ENCODE measurements at regions not wholly inside any gene's neighbourhood (a gene's known extent, or its start where the extent isn't known, plus 50 kb on each side); places are given as distances from the start of the nearest gene placed in this dataset.

GRCh38 chr9:107557236-107557990 is 67.8 kb upstream of the KLF4 start:
- Histone ChIP-seq H3K27me3 (ENCODE audit: control insufficient read depth, insufficient read depth, low read length) (no peaks in the 10 kb centered on the region), H3K4me3 (ENCODE audit: low read depth, low read length) (no peak overlapping the region), H3K36me3 (ENCODE audit: control insufficient read depth, insufficient read depth, low read length) (no peaks in the 10 kb centered on the region)
- TF ChIP-seq CTCF (IDR thresholded peaks at IDR 0.05; ENCODE audit: insufficient read depth, low read length, severe bottlenecking), result no peak
- FAIRE-seq, result no peak
- DNase-seq (ENCODE audit: low read depth), result peak; percentile 95

GRCh38 chr9:107554636-107555035 is 65.1 kb upstream of the KLF4 start:
- H3K27me3 ChIP-seq (ENCODE audit: control insufficient read depth, insufficient read depth, low read length), result no peaks in the 10 kb centered on the region
- TF ChIP-seq CTCF (IDR thresholded peaks at IDR 0.05; ENCODE audit: insufficient read depth, low read length, severe bottlenecking), result no peak
- H3K36me3 ChIP-seq (ENCODE audit: control insufficient read depth, insufficient read depth, low read length), result no peaks in the 10 kb centered on the region
- DNase-seq (ENCODE audit: low read depth) (no peak), FAIRE-seq (no peak)
- no peak overlapping the region for H3K4me3 ChIP-seq (ENCODE audit: low read depth, low read length)

- FAIRE-seq, result no peak
- no peak for TF ChIP-seq CTCF (IDR thresholded peaks at IDR 0.05; ENCODE audit: insufficient read depth, low read length, severe bottlenecking)
- Histone ChIP-seq H3K4me3 (ENCODE audit: low read depth, low read length) (no peak overlapping the region), H3K27me3 (ENCODE audit: control insufficient read depth, insufficient read depth, low read length) (no peaks in the 10 kb centered on the region), H3K36me3 (ENCODE audit: control insufficient read depth, insufficient read depth, low read length) (no peaks in the 10 kb centered on the region)
- peak; percentile 95 for DNase-seq (ENCODE audit: low read depth)
These were observed 59.0 kb upstream of the KLF4 start for GRCh38 chr9:107548298-107549142.

- no peak for TF ChIP-seq CTCF (IDR thresholded peaks at IDR 0.05; ENCODE audit: insufficient read depth, low read length, severe bottlenecking)
- DNase-seq (ENCODE audit: low read depth), result no peak
- Histone ChIP-seq H3K27me3 (ENCODE audit: control insufficient read depth, insufficient read depth, low read length) (no peaks in the 10 kb centered on the region), H3K4me3 (ENCODE audit: low read depth, low read length) (no peak overlapping the region), H3K36me3 (ENCODE audit: control insufficient read depth, insufficient read depth, low read length) (no peaks in the 10 kb centered on the region)
- FAIRE-seq, result no peak
These were observed 58.3 kb upstream of the KLF4 start for GRCh38 chr9:107547772-107548297.

- Histone ChIP-seq H3K27me3 (ENCODE audit: control insufficient read depth, insufficient read depth, low read length) (no peaks in the 10 kb centered on the region), H3K36me3 (ENCODE audit: control insufficient read depth, insufficient read depth, low read length) (no peaks in the 10 kb centered on the region), H3K4me3 (ENCODE audit: low read depth, low read length) (no peak overlapping the region)
- DNase-seq (ENCODE audit: low read depth), result no peak
- no peak for TF ChIP-seq CTCF (IDR thresholded peaks at IDR 0.05; ENCODE audit: insufficient read depth, low read length, severe bottlenecking)
- no peak for FAIRE-seq
These were observed 57.7 kb upstream of the KLF4 start for GRCh38 chr9:107547303-107547702.

All from bronchial epithelial cell (primary cell).